Liver (tissue), 8 donors: ENCODE measurements at regions not wholly inside any gene's neighbourhood (a gene's known extent, or its start where the extent isn't known, plus 50 kb on each side); places are given as distances from the start of the nearest gene placed in this dataset.

Source experiments
- DNase-seq: peaks from one replicate; pipeline ENCODE4 v3.0.0-alpha.2; 2017; ENCODE audit warnings: low spot score
- H3K27ac ChIP-seq, 2 donors: one replicate each; pipeline ENCODE4 v1.7.0; 2013; ENCODE audit warnings: inconsistent platforms in 2 of 2, low read length in 2 of 2, control low read depth in 1 of 2, low read depth in 1 of 2, mild to moderate bottlenecking in 1 of 2
- H3K27me3 ChIP-seq, 4 donors: one replicate each; pipeline versions ENCODE4 v1.6.1 to v1.7.0; 2013; ENCODE audit warnings: low read length in 3 of 4, inconsistent platforms in 1 of 4, mild to moderate bottlenecking in 1 of 4, moderate library complexity in 1 of 4; ENCODE audit not compliant: control insufficient read depth in 4 of 4, insufficient read depth in 4 of 4
- H3K36me3 ChIP-seq, 4 donors: one replicate each; pipeline versions ENCODE4 v1.6.1 to v1.7.0; 2013; ENCODE audit warnings: low read length in 3 of 4, mild to moderate bottlenecking in 3 of 4, low read depth in 1 of 4, moderate library complexity in 1 of 4; ENCODE audit not compliant: control insufficient read depth in 4 of 4, insufficient read depth in 3 of 4
- H3K4me1 ChIP-seq, 4 donors: one replicate each; pipeline versions ENCODE4 v1.6.1 to v1.7.0; 2013; ENCODE audit warnings: low read length in 3 of 4, mild to moderate bottlenecking in 3 of 4, moderate library complexity in 1 of 4; ENCODE audit not compliant: control insufficient read depth in 4 of 4, insufficient read depth in 4 of 4
- H3K4me3 ChIP-seq, 3 donors: one replicate each; pipeline versions ENCODE4 v1.6.1 to v1.7.0; 2013; ENCODE audit warnings: low read length in 3 of 3, control low read depth in 1 of 3, low read depth in 1 of 3, mild to moderate bottlenecking in 1 of 3
- H3K9ac ChIP-seq, 2 donors: one replicate each; pipeline ENCODE4 v1.7.0; 2013; ENCODE audit warnings: low read length in 2 of 2, mild to moderate bottlenecking in 2 of 2, moderate library complexity in 2 of 2, control low read depth in 1 of 2, low read depth in 1 of 2
- H3K9me3 ChIP-seq, 4 donors: one replicate each; pipeline versions ENCODE4 v1.6.1 to v1.7.0; 2013; ENCODE audit warnings: low read length in 3 of 4; ENCODE audit not compliant: control insufficient read depth in 4 of 4
- CTCF ChIP-seq: fragments of 150-350 bp; IDR thresholded peaks from 2 replicates; pipeline ENCODE4 v1.5.1; 2017; ENCODE audit warnings: improper control_type of control experiment, low read depth, low read length; ENCODE audit not compliant: missing input control
- EGR1 ChIP-seq, 2 donors: IDR thresholded peaks; 2 replicates each; pipeline ENCODE4 v1.6.1; 2016 to 2018; ENCODE audit warnings: antibody characterized with exemption in 2 of 2, low read depth in 2 of 2
- FOXA2 ChIP-seq: IDR thresholded peaks from 2 replicates; pipeline ENCODE4 v1.6.1; 2016; ENCODE audit warnings: antibody characterized with exemption
- GABPA ChIP-seq, 2 donors: IDR thresholded peaks in 1 of 2; conservative IDR thresholded peaks in 1 of 2; 2 replicates each; pipeline ENCODE4 v1.6.1; 2016; ENCODE audit warnings: antibody characterized with exemption in 2 of 2, mild to moderate bottlenecking in 1 of 2, moderate library complexity in 1 of 2
- HNF4A ChIP-seq, 2 donors: conservative IDR thresholded peaks; 2 replicates each; pipeline ENCODE4 v1.6.1; 2016; ENCODE audit warnings: antibody characterized with exemption in 2 of 2, mild to moderate bottlenecking in 2 of 2
- HNF4G ChIP-seq: IDR thresholded peaks from 2 replicates; pipeline ENCODE4 v1.6.1; 2016; ENCODE audit warnings: antibody characterized with exemption
- JUND ChIP-seq, 2 donors: IDR thresholded peaks; 2 replicates each; pipeline ENCODE4 v1.6.1; 2016; ENCODE audit warnings: antibody characterized with exemption in 2 of 2
- NR2F2 ChIP-seq: IDR thresholded peaks from 2 replicates; pipeline ENCODE4 v1.6.1; 2016; ENCODE audit warnings: antibody characterized with exemption
- RAD21 ChIP-seq, 2 donors: IDR thresholded peaks; 2 replicates each; pipeline ENCODE4 v1.6.1; 2016; ENCODE audit warnings: antibody characterized with exemption in 2 of 2, mild to moderate bottlenecking in 2 of 2
- RXRA ChIP-seq, 2 donors: IDR thresholded peaks; 2 replicates each; pipeline ENCODE4 v1.6.1; 2017 to 2018; ENCODE audit warnings: antibody characterized with exemption in 2 of 2, mild to moderate bottlenecking in 1 of 2
- SP1 ChIP-seq: IDR thresholded peaks from 2 replicates; pipeline ENCODE4 v1.6.1; 2018; ENCODE audit warnings: antibody characterized with exemption, mild to moderate bottlenecking
- TAF1 ChIP-seq: conservative IDR thresholded peaks from 2 replicates; pipeline ENCODE4 v1.6.1; 2016; ENCODE audit warnings: antibody characterized with exemption, mild to moderate bottlenecking
- YY1 ChIP-seq: IDR thresholded peaks from 2 replicates; pipeline ENCODE4 v1.6.1; 2016; ENCODE audit warnings: antibody characterized with exemption, mild to moderate bottlenecking
- WGBS: extraction: QIAGEN DNeasy Blood & Tissue Kit; methylation state at CpG from one replicate; pipeline ENCODE4 v1.1.7; 2013; 5-methylcytosine and 5-hydroxymethylcytosine counted together
- TF ChIP-seq, protein P1 (sequence below): IDR thresholded peaks from 2 replicates; pipeline ENCODE4 v1.6.1; 2016; ENCODE audit warnings: antibody characterized with exemption
- TF ChIP-seq, protein P2 (sequence below): IDR thresholded peaks from 2 replicates; pipeline ENCODE4 v1.6.1; 2016; ENCODE audit warnings: antibody characterized with exemption
- TF ChIP-seq, protein P3 (sequence below): IDR thresholded peaks from 2 replicates; pipeline ENCODE4 v1.6.1; 2016; ENCODE audit warnings: antibody characterized with exemption
- TF ChIP-seq, protein P4 (sequence below): IDR thresholded peaks from 2 replicates; pipeline ENCODE4 v1.6.1; 2016; ENCODE audit warnings: antibody characterized with exemption, mild to moderate bottlenecking
- donor health status: healthy.
- donor health status: healthy.
- donor health status: healthy.
- donor health status: healthy.
- donor health status: healthy.

GRCh38 chr20:16212790-16213189 is 360.5 kb downstream of the KIF16B start:
- H3K27me3 ChIP-seq, result no peaks in the 10 kb centered on the region
- no peak for TF ChIP-seq FOXA2
- TF ChIP-seq HNF4G, result no peak
- no peak for TF ChIP-seq RXRA (IDR thresholded peaks at IDR 0.05)
- TF ChIP-seq EGR1 (IDR thresholded peaks at IDR 0.05; ENCODE audit: low read depth in 2 of 2), result no peak
- H3K27ac ChIP-seq, result no peak overlapping the region
- H3K9ac ChIP-seq, result no peak overlapping the region
- no peak overlapping the region for H3K4me3 ChIP-seq
- no peaks in the 10 kb centered on the region for H3K4me1 ChIP-seq
- no peaks in the 10 kb centered on the region for H3K36me3 ChIP-seq
- 90% methylated on average over 6 of the region's 6 CpGs for WGBS
- no peak for DNase-seq
- no peaks in the 10 kb centered on the region for H3K9me3 ChIP-seq

GRCh38 chr20:16209951-16210361 is 363.3 kb downstream of the KIF16B start:
- H3K27ac ChIP-seq, result no peak overlapping the region
- DNase-seq, result no peak
- no peak overlapping the region for H3K9ac ChIP-seq
- no peak overlapping the region for H3K4me3 ChIP-seq
- 91% methylated on average over 4 of the region's 4 CpGs for WGBS
- no peaks in the 10 kb centered on the region for H3K9me3 ChIP-seq
- no peaks in the 10 kb centered on the region for H3K4me1 ChIP-seq
- H3K27me3 ChIP-seq, result no peaks in the 10 kb centered on the region
- TF ChIP-seq, protein P1, sequence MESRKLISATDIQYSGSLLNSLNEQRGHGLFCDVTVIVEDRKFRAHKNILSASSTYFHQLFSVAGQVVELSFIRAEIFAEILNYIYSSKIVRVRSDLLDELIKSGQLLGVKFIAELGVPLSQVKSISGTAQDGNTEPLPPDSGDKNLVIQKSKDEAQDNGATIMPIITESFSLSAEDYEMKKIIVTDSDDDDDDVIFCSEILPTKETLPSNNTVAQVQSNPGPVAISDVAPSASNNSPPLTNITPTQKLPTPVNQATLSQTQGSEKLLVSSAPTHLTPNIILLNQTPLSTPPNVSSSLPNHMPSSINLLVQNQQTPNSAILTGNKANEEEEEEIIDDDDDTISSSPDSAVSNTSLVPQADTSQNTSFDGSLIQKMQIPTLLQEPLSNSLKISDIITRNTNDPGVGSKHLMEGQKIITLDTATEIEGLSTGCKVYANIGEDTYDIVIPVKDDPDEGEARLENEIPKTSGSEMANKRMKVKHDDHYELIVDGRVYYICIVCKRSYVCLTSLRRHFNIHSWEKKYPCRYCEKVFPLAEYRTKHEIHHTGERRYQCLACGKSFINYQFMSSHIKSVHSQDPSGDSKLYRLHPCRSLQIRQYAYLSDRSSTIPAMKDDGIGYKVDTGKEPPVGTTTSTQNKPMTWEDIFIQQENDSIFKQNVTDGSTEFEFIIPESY, result no peak
- no peak for TF ChIP-seq SP1
- no peak for TF ChIP-seq YY1
- no peak for TF ChIP-seq HNF4G
- TF ChIP-seq HNF4A (conservative IDR thresholded peaks at IDR 0.05), result no peak
- TF ChIP-seq EGR1 (IDR thresholded peaks at IDR 0.05; ENCODE audit: low read depth in 2 of 2), result no peak
- no peak for TF ChIP-seq TAF1
- TF ChIP-seq, protein P2, sequence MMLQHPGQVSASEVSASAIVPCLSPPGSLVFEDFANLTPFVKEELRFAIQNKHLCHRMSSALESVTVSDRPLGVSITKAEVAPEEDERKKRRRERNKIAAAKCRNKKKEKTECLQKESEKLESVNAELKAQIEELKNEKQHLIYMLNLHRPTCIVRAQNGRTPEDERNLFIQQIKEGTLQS, result no peak
- no peak for TF ChIP-seq GABPA (IDR thresholded peaks at IDR 0.05 in 1 of 2, conservative IDR thresholded peaks at IDR 0.05 in 1 of 2)
- TF ChIP-seq RAD21 (IDR thresholded peaks at IDR 0.05), result no peak
- no peak for TF ChIP-seq JUND (IDR thresholded peaks at IDR 0.05)
- TF ChIP-seq, protein P3, sequence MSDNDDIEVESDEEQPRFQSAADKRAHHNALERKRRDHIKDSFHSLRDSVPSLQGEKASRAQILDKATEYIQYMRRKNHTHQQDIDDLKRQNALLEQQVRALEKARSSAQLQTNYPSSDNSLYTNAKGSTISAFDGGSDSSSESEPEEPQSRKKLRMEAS, result no peak
- no peak for TF ChIP-seq NR2F2
- TF ChIP-seq RXRA (IDR thresholded peaks at IDR 0.05), result no peak
- no peaks in the 10 kb centered on the region for H3K36me3 ChIP-seq

DNA sequence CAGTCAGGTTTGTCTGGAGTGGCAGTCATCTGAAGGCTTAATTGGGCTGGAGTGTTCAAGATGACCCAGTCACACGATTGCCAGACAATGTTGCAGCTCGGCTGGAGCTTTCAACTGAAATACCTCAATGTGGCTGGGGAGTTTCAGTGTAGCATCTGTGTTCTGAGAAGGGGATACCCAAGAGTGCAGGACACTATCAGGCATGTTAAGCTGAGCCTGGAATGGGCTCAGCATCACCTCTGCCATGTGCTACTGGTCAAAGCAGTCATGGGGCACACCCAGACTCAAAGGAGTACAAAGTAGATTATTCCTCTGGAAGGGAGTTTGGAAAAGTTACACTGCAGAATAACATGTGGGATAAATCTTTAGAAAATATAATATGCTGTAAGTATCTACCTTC is 363.9 kb downstream of the KIF16B start:
- H3K9me3 ChIP-seq, result no peaks in the 10 kb centered on the region
- WGBS, result 88% methylated on average over 2 of the region's 2 CpGs
- no peaks in the 10 kb centered on the region for H3K27me3 ChIP-seq
- no peaks in the 10 kb centered on the region for H3K36me3 ChIP-seq
- no peak overlapping the region for H3K9ac ChIP-seq
- H3K4me1 ChIP-seq, result no peaks in the 10 kb centered on the region
- H3K4me3 ChIP-seq, result no peak overlapping the region
- H3K27ac ChIP-seq, result no peak overlapping the region
- no peak for DNase-seq
- TF ChIP-seq, protein P4, sequence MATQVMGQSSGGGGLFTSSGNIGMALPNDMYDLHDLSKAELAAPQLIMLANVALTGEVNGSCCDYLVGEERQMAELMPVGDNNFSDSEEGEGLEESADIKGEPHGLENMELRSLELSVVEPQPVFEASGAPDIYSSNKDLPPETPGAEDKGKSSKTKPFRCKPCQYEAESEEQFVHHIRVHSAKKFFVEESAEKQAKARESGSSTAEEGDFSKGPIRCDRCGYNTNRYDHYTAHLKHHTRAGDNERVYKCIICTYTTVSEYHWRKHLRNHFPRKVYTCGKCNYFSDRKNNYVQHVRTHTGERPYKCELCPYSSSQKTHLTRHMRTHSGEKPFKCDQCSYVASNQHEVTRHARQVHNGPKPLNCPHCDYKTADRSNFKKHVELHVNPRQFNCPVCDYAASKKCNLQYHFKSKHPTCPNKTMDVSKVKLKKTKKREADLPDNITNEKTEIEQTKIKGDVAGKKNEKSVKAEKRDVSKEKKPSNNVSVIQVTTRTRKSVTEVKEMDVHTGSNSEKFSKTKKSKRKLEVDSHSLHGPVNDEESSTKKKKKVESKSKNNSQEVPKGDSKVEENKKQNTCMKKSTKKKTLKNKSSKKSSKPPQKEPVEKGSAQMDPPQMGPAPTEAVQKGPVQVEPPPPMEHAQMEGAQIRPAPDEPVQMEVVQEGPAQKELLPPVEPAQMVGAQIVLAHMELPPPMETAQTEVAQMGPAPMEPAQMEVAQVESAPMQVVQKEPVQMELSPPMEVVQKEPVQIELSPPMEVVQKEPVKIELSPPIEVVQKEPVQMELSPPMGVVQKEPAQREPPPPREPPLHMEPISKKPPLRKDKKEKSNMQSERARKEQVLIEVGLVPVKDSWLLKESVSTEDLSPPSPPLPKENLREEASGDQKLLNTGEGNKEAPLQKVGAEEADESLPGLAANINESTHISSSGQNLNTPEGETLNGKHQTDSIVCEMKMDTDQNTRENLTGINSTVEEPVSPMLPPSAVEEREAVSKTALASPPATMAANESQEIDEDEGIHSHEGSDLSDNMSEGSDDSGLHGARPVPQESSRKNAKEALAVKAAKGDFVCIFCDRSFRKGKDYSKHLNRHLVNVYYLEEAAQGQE, result no peak
- no peak for TF ChIP-seq HNF4A (conservative IDR thresholded peaks at IDR 0.05)
- no peak for TF ChIP-seq CTCF
- TF ChIP-seq, protein P3, result no peak
- TF ChIP-seq FOXA2, result no peak
- no peak for TF ChIP-seq HNF4G
- TF ChIP-seq TAF1, result no peak
- no peak for TF ChIP-seq NR2F2
- no peak for TF ChIP-seq EGR1 (IDR thresholded peaks at IDR 0.05; ENCODE audit: low read depth in 2 of 2)
- no peak for TF ChIP-seq JUND (IDR thresholded peaks at IDR 0.05)
- TF ChIP-seq RXRA (IDR thresholded peaks at IDR 0.05), result no peak
- TF ChIP-seq GABPA (IDR thresholded peaks at IDR 0.05 in 1 of 2, conservative IDR thresholded peaks at IDR 0.05 in 1 of 2), result no peak
- TF ChIP-seq, protein P1, result no peak
